Breast epithelium (tissue), 4 donors: ENCODE measurements at regions not wholly inside any gene's neighbourhood (a gene's known extent, or its start where the extent isn't known, plus 50 kb on each side); places are given as distances from the start of the nearest gene placed in this dataset.

ENCODE experiments used
- DNase-seq, 2 donors: peaks; one replicate each; pipeline ENCODE4 v3.0.0-alpha.2; 2019; ENCODE audit warnings: low spot score in 2 of 2
- H3K27ac ChIP-seq, 2 donors: fragments of 200-600 bp; sonication (generic) in 1 of 2; one replicate each; pipeline ENCODE4 v1.5.1; 2016 to 2019; ENCODE audit warnings: mild to moderate bottlenecking in 1 of 2
- H3K27me3 ChIP-seq, 2 donors: fragments of 200-600 bp; sonication (generic) in 1 of 2; one replicate each; pipeline versions ENCODE4 v1.5.1 to v1.6.0; 2017 to 2019; ENCODE audit warnings: control low read depth in 1 of 2, mild to moderate bottlenecking in 1 of 2
- H3K36me3 ChIP-seq: fragments of 200-600 bp; one replicate; pipeline ENCODE4 v1.5.1; 2019
- H3K4me1 ChIP-seq, 2 donors: fragments of 200-600 bp; sonication (generic); one replicate each; pipeline ENCODE4 v1.5.1; 2016 to 2019; ENCODE audit warnings: control low read depth in 1 of 2
- H3K4me3 ChIP-seq, 3 donors: fragments of 200-600 bp; sonication (generic); 1 replicate in 2 of 3; 2 replicates in 1 of 3; pipeline ENCODE4 v1.5.1; 2016 to 2019; ENCODE audit warnings: mild to moderate bottlenecking in 3 of 3, moderate library complexity in 2 of 3
- H3K9me3 ChIP-seq, 2 donors: fragments of 200-600 bp; sonication (generic) in 1 of 2; one replicate each; pipeline ENCODE4 v1.5.1; 2016 to 2019; ENCODE audit warnings: control low read depth in 1 of 2
- POLR2A ChIP-seq: fragments of 450-650 bp; IDR thresholded peaks from one replicate; pipeline ENCODE4 v1.6.1; 2016; ENCODE audit warnings: antibody characterized with exemption, mild to moderate bottlenecking, moderate library complexity
- POLR2AphosphoS5 ChIP-seq, 3 donors: sonication (generic); formaldehyde crosslinking; IDR thresholded peaks; one replicate each; pipeline ENCODE4 v1.6.1; 2017; ENCODE audit warnings: antibody characterized with exemption in 3 of 3
- intact Hi-C: fragments of 100-400 bp; cut with DNase I; formaldehyde crosslinking; loops from one replicate; pipeline ENCODE4 v1.15.1; 2023; ENCODE audit warnings: low total_unique reads
- TF ChIP-seq, protein P1 (sequence below), 3 donors: fragments of 450-650 bp; IDR thresholded peaks; one replicate each; pipeline ENCODE4 v1.5.1; 2016 to 2017; ENCODE audit warnings: antibody characterized with exemption in 3 of 3, mild to moderate bottlenecking in 3 of 3, moderate library complexity in 3 of 3

- Histone ChIP-seq H3K4me1 (no peaks in the 10 kb centered on the region), H3K27ac (no peak overlapping the region), H3K27me3 (no peaks in the 10 kb centered on the region), H3K36me3 (no peaks in the 10 kb centered on the region), H3K4me3 (no peak overlapping the region), H3K9me3 (no peaks in the 10 kb centered on the region)
- TF ChIP-seq POLR2AphosphoS5 (IDR thresholded peaks at IDR 0.05) (no peak), POLR2A (no peak)
- TF ChIP-seq, protein P1, sequence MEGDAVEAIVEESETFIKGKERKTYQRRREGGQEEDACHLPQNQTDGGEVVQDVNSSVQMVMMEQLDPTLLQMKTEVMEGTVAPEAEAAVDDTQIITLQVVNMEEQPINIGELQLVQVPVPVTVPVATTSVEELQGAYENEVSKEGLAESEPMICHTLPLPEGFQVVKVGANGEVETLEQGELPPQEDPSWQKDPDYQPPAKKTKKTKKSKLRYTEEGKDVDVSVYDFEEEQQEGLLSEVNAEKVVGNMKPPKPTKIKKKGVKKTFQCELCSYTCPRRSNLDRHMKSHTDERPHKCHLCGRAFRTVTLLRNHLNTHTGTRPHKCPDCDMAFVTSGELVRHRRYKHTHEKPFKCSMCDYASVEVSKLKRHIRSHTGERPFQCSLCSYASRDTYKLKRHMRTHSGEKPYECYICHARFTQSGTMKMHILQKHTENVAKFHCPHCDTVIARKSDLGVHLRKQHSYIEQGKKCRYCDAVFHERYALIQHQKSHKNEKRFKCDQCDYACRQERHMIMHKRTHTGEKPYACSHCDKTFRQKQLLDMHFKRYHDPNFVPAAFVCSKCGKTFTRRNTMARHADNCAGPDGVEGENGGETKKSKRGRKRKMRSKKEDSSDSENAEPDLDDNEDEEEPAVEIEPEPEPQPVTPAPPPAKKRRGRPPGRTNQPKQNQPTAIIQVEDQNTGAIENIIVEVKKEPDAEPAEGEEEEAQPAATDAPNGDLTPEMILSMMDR (IDR thresholded peaks at IDR 0.05) = no peak
- intact Hi-C loops = no loop called here
- DNase-seq = no peak
Observed at GRCh38 chr4:161203865-161204264, 959.9 kb downstream of the FSTL5 start.

DNA sequence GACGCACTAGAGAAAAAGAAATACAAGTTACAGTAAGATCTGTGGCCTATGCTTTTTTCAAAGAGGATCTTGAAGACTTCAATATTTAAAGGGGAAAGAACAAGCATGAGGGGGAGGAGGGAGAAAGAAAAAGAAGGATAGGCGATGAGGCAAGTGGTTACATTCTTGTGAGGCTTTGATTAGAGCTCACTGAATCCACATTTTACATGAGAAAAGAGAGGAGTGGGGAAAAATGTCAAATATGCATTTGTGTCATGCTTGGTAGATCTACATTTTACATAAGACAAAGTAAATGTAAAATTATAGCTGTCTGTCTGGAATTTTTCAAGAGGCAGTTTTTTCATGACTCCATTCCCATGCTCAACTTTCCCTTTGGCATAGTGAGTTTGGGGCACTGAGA is 965.9 kb downstream of the FSTL5 start:
- no peaks in the 10 kb centered on the region for H3K36me3 ChIP-seq
- no peak overlapping the region for H3K4me3 ChIP-seq
- no peaks in the 10 kb centered on the region for H3K27me3 ChIP-seq
- DNase-seq = no peak
- TF ChIP-seq, protein P1 (IDR thresholded peaks at IDR 0.05) = no peak
- TF ChIP-seq POLR2A = no peak
- no peak for TF ChIP-seq POLR2AphosphoS5 (IDR thresholded peaks at IDR 0.05)
- intact Hi-C loops = no loop called here
- H3K27ac ChIP-seq = no peak overlapping the region
- H3K4me1 ChIP-seq = no peaks in the 10 kb centered on the region
- no peaks in the 10 kb centered on the region for H3K9me3 ChIP-seq

- Histone ChIP-seq H3K9me3 (no peaks in the 10 kb centered on the region), H3K27me3 (no peaks in the 10 kb centered on the region), H3K36me3 (no peaks in the 10 kb centered on the region), H3K4me3 (no peak overlapping the region), H3K27ac (no peak overlapping the region), H3K4me1 (no peaks in the 10 kb centered on the region)
- intact Hi-C loops = no loop called here
- TF ChIP-seq POLR2AphosphoS5 (IDR thresholded peaks at IDR 0.05) = no peak
- no peak for TF ChIP-seq POLR2A
- TF ChIP-seq, protein P1 (IDR thresholded peaks at IDR 0.05) = no peak
- DNase-seq = no peak
Observed at GRCh38 chr4:161197474-161197873, 966.3 kb downstream of the FSTL5 start.

GRCh38 chr4:161189286-161190134 is 974.3 kb downstream of the FSTL5 start:
- H3K27ac ChIP-seq = no peak overlapping the region
- H3K27me3 ChIP-seq = no peaks in the 10 kb centered on the region
- TF ChIP-seq POLR2A (no peak), POLR2AphosphoS5 (IDR thresholded peaks at IDR 0.05) (no peak)
- TF ChIP-seq, protein P1 (IDR thresholded peaks at IDR 0.05) = no peak
- intact Hi-C loops = no loop called here
- DNase-seq = no peak
- no peaks in the 10 kb centered on the region for H3K36me3 ChIP-seq
- no peak overlapping the region for H3K4me3 ChIP-seq
- no peaks in the 10 kb centered on the region for H3K4me1 ChIP-seq
- no peaks in the 10 kb centered on the region for H3K9me3 ChIP-seq

DNA sequence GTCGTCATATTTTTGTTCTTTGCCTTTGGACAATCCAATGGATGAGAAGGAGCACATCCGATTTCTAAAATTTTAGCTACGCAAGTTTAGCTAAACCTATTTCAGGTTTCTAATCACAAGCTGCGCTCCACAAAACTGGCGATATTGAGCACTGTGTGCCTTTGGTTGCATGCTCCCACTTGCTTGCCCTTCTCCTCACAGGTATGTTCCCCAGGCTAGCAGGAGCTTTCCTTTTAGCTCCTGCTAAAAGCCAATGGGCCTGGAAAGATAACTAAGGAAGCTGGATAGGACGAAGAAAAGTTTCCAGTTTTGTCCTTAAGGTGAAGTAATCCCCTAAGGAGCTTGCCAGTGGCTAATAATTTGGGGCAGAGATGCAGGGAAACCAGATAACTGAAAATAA is 975.2 kb downstream of the FSTL5 start:
- H3K4me3 ChIP-seq = no peak overlapping the region
- H3K27ac ChIP-seq = no peak overlapping the region
- no peaks in the 10 kb centered on the region for H3K36me3 ChIP-seq
- no peak for DNase-seq
- TF ChIP-seq POLR2A (no peak), POLR2AphosphoS5 (IDR thresholded peaks at IDR 0.05) (no peak)
- TF ChIP-seq, protein P1 (IDR thresholded peaks at IDR 0.05) = no peak
- H3K4me1 ChIP-seq = no peaks in the 10 kb centered on the region
- no peaks in the 10 kb centered on the region for H3K27me3 ChIP-seq
- intact Hi-C loops = no loop called here
- H3K9me3 ChIP-seq = no peaks in the 10 kb centered on the region
